Colon (tissue), 2 donors: ENCODE measurements at regions not wholly inside any gene's neighbourhood (a gene's known extent, or its start where the extent isn't known, plus 50 kb on each side); places are given as distances from the start of the nearest gene placed in this dataset.
"Not testable (repeated sequence)": the region's sequence is repeated elsewhere in the genome, so short reads cannot be mapped to it uniquely, and the experiment has no call there.

Experiments
- FAIRE-seq: peaks from 2 replicates; lab custom pipeline; 2012; peaks lifted over from hg19 to GRCh38; lab: Jason Lieb, UNC
- donor health status: control.
- donor health status: control.

- no peak for FAIRE-seq
Measured at GRCh38 chr3:25844891-25845290, 55.0 kb downstream of the OXSM start.

- peak; percentile 88 for FAIRE-seq
Measured at GRCh38 chr3:25846282-25846681, 56.4 kb downstream of the OXSM start.

GRCh38 chr3:25849091-25849490 is 59.2 kb downstream of the OXSM start:
- no peak for FAIRE-seq

GRCh38 chr3:25849641-25850385 is 59.9 kb downstream of the OXSM start:
- no peak for FAIRE-seq

GRCh38 chr3:25851693-25852259 is 61.9 kb downstream of the OXSM start:
- FAIRE-seq = not testable (repeated sequence)

GRCh38 chr3:25854214-25854613 is 64.3 kb downstream of the OXSM start:
- no peak for FAIRE-seq

GRCh38 chr3:25854635-25855034 is 64.7 kb downstream of the OXSM start:
- FAIRE-seq = no peak

- no peak for FAIRE-seq
Measured at GRCh38 chr3:25855266-25855784, 65.4 kb downstream of the OXSM start.

- no peak for FAIRE-seq
Measured at GRCh38 chr3:25856902-25857518, 67.1 kb downstream of the OXSM start.

GRCh38 chr3:25861566-25861965 is 71.7 kb downstream of the OXSM start:
- no peak for FAIRE-seq

GRCh38 chr3:25863011-25863415 is 73.1 kb downstream of the OXSM start:
- no peak for FAIRE-seq

GRCh38 chr3:25863416-25863959 is 73.6 kb downstream of the OXSM start:
- no peak for FAIRE-seq

GRCh38 chr3:25870452-25870851 is 80.6 kb downstream of the OXSM start:
- no peak for FAIRE-seq

GRCh38 chr3:25872200-25872877 is 82.4 kb downstream of the OXSM start:
- no peak for FAIRE-seq

- FAIRE-seq = no peak
Measured at GRCh38 chr3:25883492-25883891, 93.6 kb downstream of the OXSM start.

GRCh38 chr3:25884981-25885380 is 95.1 kb downstream of the OXSM start:
- FAIRE-seq = no peak

- no peak for FAIRE-seq
Measured at GRCh38 chr3:25885544-25885943, 95.7 kb downstream of the OXSM start.

- FAIRE-seq = no peak
Measured at GRCh38 chr3:25887907-25888306, 98.0 kb downstream of the OXSM start.

GRCh38 chr3:25888892-25889524 is 99.1 kb downstream of the OXSM start:
- no peak for FAIRE-seq

- FAIRE-seq = no peak
Measured at GRCh38 chr3:25889525-25889917, 99.6 kb downstream of the OXSM start.

- FAIRE-seq = no peak
Measured at GRCh38 chr3:25894101-25894500, 104.2 kb downstream of the OXSM start.

- no peak for FAIRE-seq
Measured at GRCh38 chr3:25895031-25895430, 105.1 kb downstream of the OXSM start.
